ENCODE measurements at regions not wholly inside any gene's neighbourhood (a gene's known extent, or its start where the extent isn't known, plus 50 kb on each side); places are given as distances from the start of the nearest gene placed in this dataset.

DNA sequence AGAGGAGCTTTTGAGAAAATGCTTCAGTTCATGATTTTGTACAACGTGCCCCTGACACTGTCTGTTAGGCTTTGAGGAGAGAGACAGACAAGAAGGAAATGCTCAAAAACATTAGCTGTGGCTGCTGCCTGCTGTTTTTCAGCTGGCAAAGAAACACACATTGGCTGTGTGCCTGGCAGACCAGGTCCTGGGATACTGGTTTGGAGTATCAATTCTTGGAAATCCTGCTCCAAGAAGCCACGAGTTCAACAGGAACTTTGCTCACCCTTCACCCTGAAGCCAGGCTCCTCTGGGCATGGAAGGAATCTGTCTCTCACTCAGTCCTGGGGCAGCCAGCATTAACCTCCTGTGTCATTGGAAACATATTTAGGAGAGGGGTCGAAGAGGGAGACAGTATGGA lies 245.5 kb downstream of the AUH start:
- no peak for TF ChIP-seq POLR2A (IDR thresholded peaks at IDR 0.05; ENCODE audit: control extremely low read depth in 1 of 2, low read depth in 2 of 2, low read length in 2 of 2)
- no peak for TF ChIP-seq KDM1A (IDR thresholded peaks at IDR 0.05; ENCODE audit: borderline replicate concordance, low read length)
- TF ChIP-seq, protein P1, sequence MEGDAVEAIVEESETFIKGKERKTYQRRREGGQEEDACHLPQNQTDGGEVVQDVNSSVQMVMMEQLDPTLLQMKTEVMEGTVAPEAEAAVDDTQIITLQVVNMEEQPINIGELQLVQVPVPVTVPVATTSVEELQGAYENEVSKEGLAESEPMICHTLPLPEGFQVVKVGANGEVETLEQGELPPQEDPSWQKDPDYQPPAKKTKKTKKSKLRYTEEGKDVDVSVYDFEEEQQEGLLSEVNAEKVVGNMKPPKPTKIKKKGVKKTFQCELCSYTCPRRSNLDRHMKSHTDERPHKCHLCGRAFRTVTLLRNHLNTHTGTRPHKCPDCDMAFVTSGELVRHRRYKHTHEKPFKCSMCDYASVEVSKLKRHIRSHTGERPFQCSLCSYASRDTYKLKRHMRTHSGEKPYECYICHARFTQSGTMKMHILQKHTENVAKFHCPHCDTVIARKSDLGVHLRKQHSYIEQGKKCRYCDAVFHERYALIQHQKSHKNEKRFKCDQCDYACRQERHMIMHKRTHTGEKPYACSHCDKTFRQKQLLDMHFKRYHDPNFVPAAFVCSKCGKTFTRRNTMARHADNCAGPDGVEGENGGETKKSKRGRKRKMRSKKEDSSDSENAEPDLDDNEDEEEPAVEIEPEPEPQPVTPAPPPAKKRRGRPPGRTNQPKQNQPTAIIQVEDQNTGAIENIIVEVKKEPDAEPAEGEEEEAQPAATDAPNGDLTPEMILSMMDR (IDR thresholded peaks at IDR 0.05; ENCODE audit: control extremely low read depth in 1 of 3, insufficient read depth in 1 of 3, low read depth in 1 of 3, low read length in 3 of 3), result no peak
- TF ChIP-seq TAF1 (IDR thresholded peaks at IDR 0.05; ENCODE audit: low read depth, low read length), result no peak
- no peak for TF ChIP-seq CEBPB (IDR thresholded peaks at IDR 0.05; ENCODE audit: low read depth, low read length)
- TF ChIP-seq, protein P2, sequence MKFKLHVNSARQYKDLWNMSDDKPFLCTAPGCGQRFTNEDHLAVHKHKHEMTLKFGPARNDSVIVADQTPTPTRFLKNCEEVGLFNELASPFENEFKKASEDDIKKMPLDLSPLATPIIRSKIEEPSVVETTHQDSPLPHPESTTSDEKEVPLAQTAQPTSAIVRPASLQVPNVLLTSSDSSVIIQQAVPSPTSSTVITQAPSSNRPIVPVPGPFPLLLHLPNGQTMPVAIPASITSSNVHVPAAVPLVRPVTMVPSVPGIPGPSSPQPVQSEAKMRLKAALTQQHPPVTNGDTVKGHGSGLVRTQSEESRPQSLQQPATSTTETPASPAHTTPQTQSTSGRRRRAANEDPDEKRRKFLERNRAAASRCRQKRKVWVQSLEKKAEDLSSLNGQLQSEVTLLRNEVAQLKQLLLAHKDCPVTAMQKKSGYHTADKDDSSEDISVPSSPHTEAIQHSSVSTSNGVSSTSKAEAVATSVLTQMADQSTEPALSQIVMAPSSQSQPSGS (IDR thresholded peaks at IDR 0.05; ENCODE audit: low read length), result no peak
- no peak for TF ChIP-seq POLR2AphosphoS5 (IDR thresholded peaks at IDR 0.05; ENCODE audit: low read depth, low read length)
- no peak for TF ChIP-seq EZH2 (IDR thresholded peaks at IDR 0.05; ENCODE audit: low read depth, low read length, severe bottlenecking)
- no peak for TF ChIP-seq JUN (IDR thresholded peaks at IDR 0.05; ENCODE audit: low read depth, low read length)
